D721Med (cell line): ENCODE measurements at regions not wholly inside any gene's neighbourhood (a gene's known extent, or its start where the extent isn't known, plus 50 kb on each side); places are given as distances from the start of the nearest gene placed in this dataset.

Experiments used
- DNase-seq: peaks from one replicate; pipeline ENCODE4 v3.0.0; 2011; ENCODE audit warnings: low spot score; ENCODE audit not compliant: insufficient read length
- FAIRE-seq: peaks from 2 replicates; lab custom pipeline; 2011; peaks lifted over from hg19 to GRCh38; lab: Jason Lieb, UNC
- CTCF ChIP-seq: IDR thresholded peaks from 2 replicates; pipeline ENCODE4 v1.5.1; 2012; ENCODE audit warnings: mild to moderate bottlenecking, control low read depth; ENCODE audit not compliant: insufficient read depth; ENCODE audit errors: missing control alignments

- no peak for TF ChIP-seq CTCF
- FAIRE-seq (no peak), DNase-seq (no peak)
Measured at GRCh38 chr3:170772175-170772574, 97.8 kb downstream of the RPL22L1 start.

GRCh38 chr3:170768334-170768801 lies 101.6 kb downstream of the RPL22L1 start:
- FAIRE-seq (no peak), DNase-seq (no peak)
- TF ChIP-seq CTCF = no peak

GRCh38 chr3:170767576-170767941 lies 102.4 kb downstream of the RPL22L1 start:
- no peak for FAIRE-seq
- no peak for DNase-seq
- no peak for TF ChIP-seq CTCF

- FAIRE-seq = no peak
- no peak for TF ChIP-seq CTCF
- no peak for DNase-seq
Measured at GRCh38 chr3:170766823-170767575, 103.0 kb downstream of the RPL22L1 start.

- DNase-seq (no peak), FAIRE-seq (no peak)
- no peak for TF ChIP-seq CTCF
Measured at GRCh38 chr3:170766253-170766652, 103.7 kb downstream of the RPL22L1 start.

- DNase-seq = no peak
Measured at GRCh38 chr3:170765419-170766078, 104.4 kb downstream of the RPL22L1 start.

More at GRCh38 chr3:170765419-170766078, 104.4 kb downstream of the RPL22L1 start:
- no peak for FAIRE-seq
- TF ChIP-seq CTCF = no peak
